ENCODE measurements at regions not wholly inside any gene's neighbourhood (a gene's known extent, or its start where the extent isn't known, plus 50 kb on each side); places are given as distances from the start of the nearest gene placed in this dataset.

GRCh38 chr13:48775804-48776203 lies 122.1 kb downstream of the CYSLTR2 start:
- no peak overlapping the region for H3K4me3 ChIP-seq (replicated peaks; ENCODE audit: low read depth, low read length)
- DNase-seq (ENCODE audit: extremely low read depth, low read depth): peak; percentile 92

GRCh38 chr13:48776401-48776800 lies 122.7 kb downstream of the CYSLTR2 start:
- DNase-seq (ENCODE audit: extremely low read depth, low read depth): no peak
- no peak for TF ChIP-seq CTCF (IDR thresholded peaks at IDR 0.05; ENCODE audit: low read depth, low read length, missing control alignments)
- H3K4me3 ChIP-seq (replicated peaks; ENCODE audit: low read depth, low read length): no peak overlapping the region

More at GRCh38 chr13:48775804-48776203, 122.1 kb downstream of the CYSLTR2 start:
- TF ChIP-seq CTCF (IDR thresholded peaks at IDR 0.05; ENCODE audit: low read depth, low read length, missing control alignments): no peak

DNA sequence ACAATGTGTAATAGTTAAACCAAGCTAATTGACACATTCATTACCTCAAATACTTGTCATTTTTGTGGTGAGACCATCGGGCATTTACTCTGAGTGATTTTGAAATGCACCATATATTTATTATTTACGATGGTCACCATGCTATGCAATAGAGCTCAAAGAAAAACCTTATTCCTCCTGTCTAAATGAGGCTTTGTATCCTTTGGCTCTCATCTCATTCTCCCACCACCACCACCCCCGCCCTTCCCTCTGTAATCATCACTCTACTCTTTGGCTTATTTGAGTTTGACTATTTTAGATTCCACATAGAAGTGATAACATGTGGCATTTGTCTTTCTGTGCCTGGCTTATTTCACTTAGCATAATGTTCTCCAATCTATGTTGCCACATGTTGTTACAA lies 124.9 kb downstream of the CYSLTR2 start:
- TF ChIP-seq CTCF (IDR thresholded peaks at IDR 0.05; ENCODE audit: low read depth, low read length, missing control alignments): no peak
- H3K4me3 ChIP-seq (replicated peaks; ENCODE audit: low read depth, low read length): no peak overlapping the region
- DNase-seq (ENCODE audit: extremely low read depth, low read depth): no peak

DNA sequence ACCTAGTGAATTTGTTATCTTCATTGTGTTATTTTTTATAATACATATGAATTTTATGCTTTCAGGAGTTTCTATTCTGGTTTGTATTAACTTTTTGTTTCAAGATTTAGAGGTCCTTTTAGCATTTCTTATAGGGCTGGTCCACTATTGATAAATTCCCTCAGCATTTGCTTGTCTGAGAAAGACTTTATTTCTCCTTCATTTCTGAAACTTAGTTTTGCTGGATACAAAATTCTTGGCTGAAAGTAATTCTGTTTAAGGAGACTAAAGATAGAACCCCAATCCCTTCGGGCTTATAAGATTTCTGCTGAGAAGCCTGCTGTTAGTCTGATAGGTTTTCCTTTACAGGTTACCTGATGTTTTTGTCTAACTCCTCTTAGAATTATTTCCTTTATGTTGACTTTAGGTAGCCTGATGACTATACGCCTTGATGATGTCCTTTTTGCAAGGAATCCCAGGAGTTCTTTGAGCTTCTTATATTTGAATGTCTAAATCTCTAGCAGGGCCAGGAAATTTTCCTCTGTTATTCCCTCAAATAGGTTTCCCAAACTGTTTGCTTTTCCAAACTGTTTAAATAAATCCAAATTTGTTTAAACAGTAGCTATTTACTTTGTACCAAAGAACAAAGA lies 127.1 kb downstream of the CYSLTR2 start:
- no peak for TF ChIP-seq CTCF (IDR thresholded peaks at IDR 0.05; ENCODE audit: low read depth, low read length, missing control alignments)
- H3K4me3 ChIP-seq (replicated peaks; ENCODE audit: low read depth, low read length): no peak overlapping the region
- DNase-seq (ENCODE audit: extremely low read depth, low read depth): no peak

DNA sequence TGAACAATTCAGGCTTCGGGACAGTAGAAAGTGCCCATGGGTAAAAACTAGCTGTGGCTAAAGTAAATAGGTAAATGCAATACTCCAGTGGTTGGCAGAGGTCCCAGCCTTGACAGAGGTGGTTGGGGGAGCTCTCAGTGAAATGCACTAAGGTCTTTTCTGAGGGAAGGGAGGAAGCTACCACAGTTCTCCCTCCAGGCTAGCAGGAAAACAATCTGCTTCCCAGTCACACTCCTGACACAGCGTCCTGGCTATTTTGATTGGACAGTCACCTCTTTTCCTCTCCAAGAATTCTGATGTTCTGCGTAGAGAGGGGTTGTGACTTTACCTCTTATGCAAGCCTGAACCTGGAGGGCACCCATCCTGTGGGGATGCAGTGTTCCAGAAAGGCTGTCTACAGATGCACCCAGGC lies 128.7 kb downstream of the CYSLTR2 start:
- TF ChIP-seq CTCF (IDR thresholded peaks at IDR 0.05; ENCODE audit: low read depth, low read length, missing control alignments): no peak
- H3K4me3 ChIP-seq (replicated peaks; ENCODE audit: low read depth, low read length): no peak overlapping the region
- DNase-seq (ENCODE audit: extremely low read depth, low read depth): no peak

- TF ChIP-seq CTCF (IDR thresholded peaks at IDR 0.05; ENCODE audit: low read depth, low read length, missing control alignments): no peak
- DNase-seq (ENCODE audit: extremely low read depth, low read depth): peak; percentile 93
- H3K4me3 ChIP-seq (replicated peaks; ENCODE audit: low read depth, low read length): no peak overlapping the region
Measured at GRCh38 chr13:48783181-48783630, 129.5 kb downstream of the CYSLTR2 start.

Data from HFF-Myc (cell line).